IPS DF 6.9 (cell line): ENCODE measurements at regions not wholly inside any gene's neighbourhood (a gene's known extent, or its start where the extent isn't known, plus 50 kb on each side); places are given as distances from the start of the nearest gene placed in this dataset.
"Not testable (repeated sequence)": the region's sequence is repeated elsewhere in the genome, so short reads cannot be mapped to it uniquely, and the experiment has no call there.

ENCODE experiments used
- DNase-seq: peaks from one replicate; pipeline ENCODE4 v3.0.0-alpha.2; 2013; ENCODE audit warnings: low read depth, low spot score
- H3K27ac ChIP-seq: one replicate; pipeline ENCODE4 v1.5.1; 2013; ENCODE audit warnings: low read length, control low read depth
- H3K27me3 ChIP-seq: 2 replicates; pipeline ENCODE4 v1.6.1; 2013; ENCODE audit warnings: mild to moderate bottlenecking, low read length; ENCODE audit not compliant: control insufficient read depth, insufficient read depth
- H3K36me3 ChIP-seq: 2 replicates; pipeline ENCODE4 v1.6.1; 2013; ENCODE audit warnings: low read length; ENCODE audit not compliant: control insufficient read depth, insufficient read depth
- H3K4me1 ChIP-seq: 2 replicates; pipeline ENCODE4 v1.6.1; 2013; ENCODE audit warnings: low read length; ENCODE audit not compliant: control insufficient read depth, insufficient read depth
- H3K4me3 ChIP-seq: 2 replicates; pipeline ENCODE4 v1.5.1; 2013; ENCODE audit warnings: mild to moderate bottlenecking, low read length
- H3K9me3 ChIP-seq: 2 replicates; pipeline ENCODE4 v1.6.1; 2013; ENCODE audit warnings: low read length, inconsistent platforms; ENCODE audit not compliant: control insufficient read depth, insufficient read depth
- WGBS: extraction: QIAGEN DNeasy Blood & Tissue Kit; methylation state at CpG from one replicate; pipeline ENCODE4 v1.1.7; 2013; ENCODE audit warnings: mixed read lengths, missing lambda C conversion rate; ENCODE audit not compliant: insufficient read length, insufficient coverage; 5-methylcytosine and 5-hydroxymethylcytosine counted together

GRCh38 chr6:154624727-154625126 lies 108.5 kb upstream of the SCAF8 start:
- not testable (repeated sequence) for H3K4me3 ChIP-seq, H3K36me3 ChIP-seq, H3K27ac ChIP-seq, H3K4me1 ChIP-seq, DNase-seq, H3K27me3 ChIP-seq, H3K9me3 ChIP-seq
- 100% methylated on average over 1 of the region's 2 CpGs for WGBS

DNA sequence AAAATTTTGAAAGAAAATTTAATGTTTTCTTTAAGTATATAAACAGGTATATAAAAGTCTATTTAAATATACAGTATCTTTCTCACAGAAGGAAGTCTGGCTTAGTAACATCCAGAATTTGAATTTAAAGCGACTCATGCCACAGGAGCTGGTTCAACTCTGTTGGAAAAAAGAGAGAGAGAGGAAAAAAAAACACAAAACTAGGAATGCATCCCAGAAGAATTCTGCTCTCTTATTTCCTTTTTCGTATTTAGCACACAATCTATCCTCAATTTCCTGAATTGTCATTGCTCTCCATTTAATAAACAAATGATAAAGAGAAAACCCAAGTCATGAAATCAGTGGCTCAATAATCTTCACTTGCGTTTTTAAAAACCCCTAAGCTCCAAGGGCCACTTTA lies 107.5 kb upstream of the SCAF8 start:
- H3K36me3 ChIP-seq, result no peaks in the 10 kb centered on the region
- H3K27ac ChIP-seq, result no peak overlapping the region
- WGBS, result no CpG with 5 or more reads among the region's 3 CpGs
- DNase-seq, result no peak
- H3K9me3 ChIP-seq, result no peaks in the 10 kb centered on the region
- H3K27me3 ChIP-seq, result no peaks in the 10 kb centered on the region
- no peaks in the 10 kb centered on the region for H3K4me1 ChIP-seq
- no peak overlapping the region for H3K4me3 ChIP-seq

- no CpG with 5 or more reads among the region's 1 CpG for WGBS
- DNase-seq, result no peak
- Histone ChIP-seq H3K9me3 (no peaks in the 10 kb centered on the region), H3K36me3 (no peaks in the 10 kb centered on the region), H3K27me3 (no peaks in the 10 kb centered on the region), H3K27ac (no peak overlapping the region), H3K4me3 (no peak overlapping the region), H3K4me1 (no peaks in the 10 kb centered on the region)
Measured at GRCh38 chr6:154629127-154629526, 104.1 kb upstream of the SCAF8 start.

DNA sequence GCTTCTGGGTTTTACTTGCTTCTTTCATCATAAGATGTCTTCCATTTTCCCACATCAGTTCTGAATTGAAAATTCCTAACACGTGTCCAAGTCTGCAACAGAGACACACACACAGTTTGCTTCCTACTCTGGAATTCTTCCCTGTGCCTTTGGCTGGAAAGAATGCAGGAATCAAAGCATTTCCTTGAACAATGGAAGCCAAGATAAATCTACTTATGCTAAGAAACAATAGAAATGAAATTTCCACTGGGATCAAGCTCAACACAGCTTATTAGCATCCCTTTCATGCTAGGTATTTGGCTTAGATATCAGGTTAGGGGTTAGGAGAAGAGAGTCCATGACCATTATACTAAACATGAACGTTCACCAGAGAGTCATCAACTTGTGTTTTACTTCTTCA lies 101.1 kb upstream of the SCAF8 start:
- Histone ChIP-seq H3K27ac (no peak overlapping the region), H3K4me1 (no peaks in the 10 kb centered on the region), H3K4me3 (no peak overlapping the region), H3K27me3 (no peaks in the 10 kb centered on the region), H3K9me3 (no peaks in the 10 kb centered on the region), H3K36me3 (no peaks in the 10 kb centered on the region)
- no CpG with 5 or more reads among the region's 2 CpGs for WGBS
- no peak for DNase-seq

- DNase-seq, result no peak
- no CpG with 5 or more reads among the region's 4 CpGs for WGBS
- no peak overlapping the region for H3K27ac ChIP-seq
- H3K27me3 ChIP-seq, result no peaks in the 10 kb centered on the region
- H3K36me3 ChIP-seq, result no peaks in the 10 kb centered on the region
- no peak overlapping the region for H3K4me3 ChIP-seq
- no peaks in the 10 kb centered on the region for H3K9me3 ChIP-seq
- H3K4me1 ChIP-seq, result no peaks in the 10 kb centered on the region
Measured at GRCh38 chr6:154637392-154637791, 95.8 kb upstream of the SCAF8 start.

DNA sequence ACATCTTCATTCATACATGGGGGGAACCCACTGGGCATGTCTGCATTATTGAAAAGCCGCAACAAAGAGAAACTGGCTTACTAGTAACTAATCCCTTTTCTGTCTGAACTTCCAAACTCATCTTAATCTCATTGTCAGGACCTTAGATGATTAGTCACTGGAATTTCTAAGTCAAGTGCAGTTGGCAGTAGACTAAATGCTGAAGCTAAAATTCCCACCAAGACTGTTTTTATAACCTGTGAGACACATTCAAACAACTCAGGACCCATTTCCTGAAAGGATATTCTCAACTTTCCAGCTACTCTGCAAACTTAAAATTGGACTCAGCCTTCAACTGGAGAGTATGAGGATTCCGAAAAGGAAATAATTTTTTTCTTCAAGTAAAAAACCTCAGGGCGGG lies 94.8 kb upstream of the SCAF8 start:
- no CpG with 5 or more reads among the region's 3 CpGs for WGBS
- Histone ChIP-seq H3K4me3 (no peak overlapping the region), H3K36me3 (no peaks in the 10 kb centered on the region), H3K27me3 (no peaks in the 10 kb centered on the region), H3K4me1 (no peaks in the 10 kb centered on the region), H3K27ac (no peak overlapping the region), H3K9me3 (no peaks in the 10 kb centered on the region)
- no peak for DNase-seq

GRCh38 chr6:154639196-154639595 lies 94.0 kb upstream of the SCAF8 start:
- not testable (repeated sequence) for H3K4me1 ChIP-seq, H3K27ac ChIP-seq, H3K27me3 ChIP-seq, DNase-seq, H3K36me3 ChIP-seq, H3K4me3 ChIP-seq, H3K9me3 ChIP-seq
- WGBS, result no CpG with 5 or more reads among the region's 7 CpGs

DNA sequence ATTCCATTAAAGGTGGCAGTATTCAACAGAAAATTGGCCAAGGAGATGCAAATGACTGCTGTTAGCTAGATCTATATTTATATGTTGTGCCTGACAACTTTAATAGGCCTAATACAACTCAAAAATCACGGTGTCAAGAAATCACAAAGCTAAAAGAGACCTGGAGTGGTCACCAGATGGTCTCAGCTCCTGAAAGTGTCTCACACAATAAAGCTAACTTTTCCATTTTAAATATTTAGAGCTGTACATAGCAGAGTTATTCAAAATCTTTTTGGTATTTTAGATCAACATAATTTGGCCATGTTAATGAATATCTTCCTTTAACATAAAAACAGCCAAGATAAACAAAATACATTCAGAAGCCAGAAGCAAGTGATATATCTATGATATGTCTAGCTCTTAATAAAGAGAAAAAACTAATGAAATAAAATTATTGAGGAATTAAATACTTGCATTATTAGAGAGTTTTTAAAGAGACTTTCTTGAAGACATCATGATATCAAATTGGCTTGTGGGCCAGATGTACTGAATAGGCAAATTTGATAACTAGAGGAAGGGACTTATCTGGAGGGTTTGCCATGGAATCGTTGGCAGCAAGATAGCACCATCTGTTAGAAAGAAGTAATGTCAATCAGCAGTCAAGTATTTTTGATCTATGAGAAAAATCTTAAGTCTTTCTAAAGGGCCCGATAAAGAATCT lies 84.9 kb upstream of the SCAF8 start:
- DNase-seq, result no peak
- Histone ChIP-seq H3K4me1 (no peaks in the 10 kb centered on the region), H3K36me3 (no peaks in the 10 kb centered on the region), H3K9me3 (no peaks in the 10 kb centered on the region), H3K27me3 (no peaks in the 10 kb centered on the region), H3K27ac (no peak overlapping the region), H3K4me3 (no peak overlapping the region)
- no CpG with 5 or more reads among the region's 3 CpGs for WGBS

DNA sequence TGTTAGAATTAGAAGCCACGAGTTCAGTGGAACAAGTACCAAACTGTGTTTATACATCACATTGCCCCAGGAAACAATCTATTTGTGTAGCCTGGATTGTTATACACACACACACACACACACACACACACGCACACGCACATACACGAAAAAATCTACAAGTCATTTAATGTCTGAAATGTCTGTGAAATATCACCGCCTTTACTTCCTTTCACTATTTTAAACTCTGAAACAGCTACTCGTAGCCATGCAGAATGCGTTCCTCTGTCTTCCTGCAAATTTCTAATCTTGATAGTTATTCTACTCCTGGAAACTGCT lies 84.4 kb upstream of the SCAF8 start:
- no peak overlapping the region for H3K27ac ChIP-seq
- H3K4me1 ChIP-seq, result no peaks in the 10 kb centered on the region
- no peak overlapping the region for H3K4me3 ChIP-seq
- no peaks in the 10 kb centered on the region for H3K9me3 ChIP-seq
- no peak for DNase-seq
- H3K36me3 ChIP-seq, result no peaks in the 10 kb centered on the region
- WGBS, result 100% methylated on average over 1 of the region's 7 CpGs
- H3K27me3 ChIP-seq, result no peaks in the 10 kb centered on the region

DNA sequence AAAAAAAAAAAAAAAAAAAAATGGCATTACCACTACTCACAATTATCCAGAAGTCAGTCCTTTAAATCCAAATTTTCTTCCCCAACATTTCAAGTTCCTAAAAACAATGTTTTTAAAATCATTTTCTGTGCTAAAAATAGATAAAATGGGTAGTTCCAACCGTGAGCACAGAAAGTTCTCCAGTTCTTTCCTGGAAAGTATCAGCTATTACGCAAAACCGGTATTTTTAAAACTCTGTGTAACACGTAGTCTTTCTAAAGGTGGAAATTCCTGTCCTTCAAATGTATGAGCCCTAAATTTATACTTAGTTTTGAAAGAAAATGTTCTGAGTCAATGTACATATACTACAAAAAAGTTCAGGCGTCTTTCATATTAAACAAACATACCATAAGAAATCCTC lies 83.5 kb upstream of the SCAF8 start:
- Histone ChIP-seq H3K4me3 (no peak overlapping the region), H3K36me3 (no peaks in the 10 kb centered on the region), H3K27me3 (no peaks in the 10 kb centered on the region), H3K4me1 (no peaks in the 10 kb centered on the region), H3K27ac (no peak overlapping the region), H3K9me3 (no peaks in the 10 kb centered on the region)
- no peak for DNase-seq
- no CpG with 5 or more reads among the region's 5 CpGs for WGBS

DNA sequence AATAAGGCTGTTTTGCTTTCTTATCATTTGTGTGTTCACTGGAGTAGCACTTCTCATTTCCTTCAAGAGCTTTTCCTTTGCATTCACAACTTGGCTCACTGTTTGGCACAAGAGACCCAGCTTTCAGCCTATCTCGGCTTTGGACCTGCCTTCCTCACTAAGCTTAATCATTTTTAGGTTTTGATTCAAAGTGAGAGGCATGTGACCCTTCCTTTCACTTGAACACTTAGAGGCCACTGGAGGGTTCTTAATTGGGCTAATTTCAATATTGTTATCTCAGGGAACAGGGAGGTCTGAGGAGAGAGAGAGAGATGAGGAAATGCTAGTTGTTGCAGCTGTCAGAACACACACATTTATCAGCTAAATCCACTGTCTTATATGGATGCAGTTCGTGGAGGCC lies 82.9 kb upstream of the SCAF8 start:
- WGBS, result no CpG with 5 or more reads among the region's 2 CpGs
- Histone ChIP-seq H3K27ac (no peak overlapping the region), H3K4me3 (no peak overlapping the region), H3K36me3 (no peaks in the 10 kb centered on the region), H3K27me3 (no peaks in the 10 kb centered on the region), H3K9me3 (no peaks in the 10 kb centered on the region), H3K4me1 (no peaks in the 10 kb centered on the region)
- no peak for DNase-seq
